LoVo (cell line): ENCODE measurements at regions not wholly inside any gene's neighbourhood (a gene's known extent, or its start where the extent isn't known, plus 50 kb on each side); places are given as distances from the start of the nearest gene placed in this dataset.
A peak's percentile ranks its signal among the peaks of the same experiment; 100 is the strongest.

Source experiments
- DNase-seq: peaks from one replicate; pipeline ENCODE4 v3.0.0-alpha.2; 2016; ENCODE audit warnings: low spot score

GRCh38 chr9:12933957-12934356 is 159.1 kb downstream of the LURAP1L start:
- peak; percentile 23 for DNase-seq

- no peak for DNase-seq
Observed at GRCh38 chr9:12934545-12935272, 159.9 kb downstream of the LURAP1L start.

- DNase-seq = no peak
Observed at GRCh38 chr9:12935714-12936113, 160.9 kb downstream of the LURAP1L start.

GRCh38 chr9:12954441-12954840 is 179.6 kb downstream of the LURAP1L start:
- no peak for DNase-seq

- no peak for DNase-seq
Observed at GRCh38 chr9:12955510-12956163, 180.8 kb downstream of the LURAP1L start.

GRCh38 chr9:12956261-12956660 is 181.4 kb downstream of the LURAP1L start:
- no peak for DNase-seq

- DNase-seq = no peak
Observed at GRCh38 chr9:12956805-12957204, 182.0 kb downstream of the LURAP1L start.

GRCh38 chr9:12958279-12958678 is 183.5 kb downstream of the LURAP1L start:
- no peak for DNase-seq

- no peak for DNase-seq
Observed at GRCh38 chr9:12958708-12959107, 183.9 kb downstream of the LURAP1L start.

GRCh38 chr9:12961276-12961809 is 186.5 kb downstream of the LURAP1L start:
- no peak for DNase-seq

- no peak for DNase-seq
Observed at GRCh38 chr9:12963537-12963936, 188.7 kb downstream of the LURAP1L start.

GRCh38 chr9:12964271-12964670 is 189.5 kb downstream of the LURAP1L start:
- DNase-seq = no peak

GRCh38 chr9:12965303-12965702 is 190.5 kb downstream of the LURAP1L start:
- no peak for DNase-seq

GRCh38 chr9:12968093-12968492 is 193.3 kb downstream of the LURAP1L start:
- no peak for DNase-seq

- no peak for DNase-seq
Observed at GRCh38 chr9:12972608-12973589, 198.1 kb downstream of the LURAP1L start.

GRCh38 chr9:12973710-12974109 is 198.9 kb downstream of the LURAP1L start:
- no peak for DNase-seq

- no peak for DNase-seq
Observed at GRCh38 chr9:12974671-12975070, 199.9 kb downstream of the LURAP1L start.

- no peak for DNase-seq
Observed at GRCh38 chr9:12975496-12975895, 200.7 kb downstream of the LURAP1L start.

GRCh38 chr9:12980085-12980851 is 205.4 kb downstream of the LURAP1L start:
- DNase-seq = no peak

- no peak for DNase-seq
Observed at GRCh38 chr9:12988258-12988657, 213.4 kb downstream of the LURAP1L start.

GRCh38 chr9:12989669-12990068 is 214.8 kb downstream of the LURAP1L start:
- no peak for DNase-seq

- no peak for DNase-seq
Observed at GRCh38 chr9:12993466-12993865, 218.6 kb downstream of the LURAP1L start.
